ENCODE measurements at regions not wholly inside any gene's neighbourhood (a gene's known extent, or its start where the extent isn't known, plus 50 kb on each side); places are given as distances from the start of the nearest gene placed in this dataset.

- TF ChIP-seq CTCF (IDR thresholded peaks at IDR 0.05; ENCODE audit: insufficient read depth, missing control alignments) = no peak
- FAIRE-seq (no peak), DNase-seq (ENCODE audit: insufficient read length, low spot score) (no peak)
Measured at GRCh38 chr1:30533141-30533540, 190.2 kb downstream of the MATN1 start.

- FAIRE-seq (no peak), DNase-seq (ENCODE audit: insufficient read length, low spot score) (no peak)
- no peak for TF ChIP-seq CTCF (IDR thresholded peaks at IDR 0.05; ENCODE audit: insufficient read depth, missing control alignments)
Measured at GRCh38 chr1:30532621-30533020, 190.8 kb downstream of the MATN1 start.

- DNase-seq (ENCODE audit: insufficient read length, low spot score) = no peak
- no peak for TF ChIP-seq CTCF (IDR thresholded peaks at IDR 0.05; ENCODE audit: insufficient read depth, missing control alignments)
- no peak for FAIRE-seq
Measured at GRCh38 chr1:30527511-30528140, 195.8 kb downstream of the MATN1 start.

- no peak for FAIRE-seq
- DNase-seq (ENCODE audit: insufficient read length, low spot score) = no peak
- no peak for TF ChIP-seq CTCF (IDR thresholded peaks at IDR 0.05; ENCODE audit: insufficient read depth, missing control alignments)
Measured at GRCh38 chr1:30526652-30527345, 196.6 kb downstream of the MATN1 start.

GRCh38 chr1:30525971-30526651 lies 197.3 kb downstream of the MATN1 start:
- DNase-seq (ENCODE audit: insufficient read length, low spot score) (no peak), FAIRE-seq (no peak)
- TF ChIP-seq CTCF (IDR thresholded peaks at IDR 0.05; ENCODE audit: insufficient read depth, missing control alignments) = no peak

- TF ChIP-seq CTCF (IDR thresholded peaks at IDR 0.05; ENCODE audit: insufficient read depth, missing control alignments) = no peak
- FAIRE-seq = no peak
- no peak for DNase-seq (ENCODE audit: insufficient read length, low spot score)
Measured at GRCh38 chr1:30525631-30525970, 197.8 kb downstream of the MATN1 start.

Measured in D721Med (cell line).